ENCODE measurements at regions not wholly inside any gene's neighbourhood (a gene's known extent, or its start where the extent isn't known, plus 50 kb on each side); places are given as distances from the start of the nearest gene placed in this dataset.

GRCh38 chr11:112334381-112334780 lies 73.7 kb upstream of the PLET1 start:
- Histone ChIP-seq H4K20me1 (replicated peaks; ENCODE audit: control insufficient read depth, extremely low read depth, insufficient read depth, low read length) (no peaks in the 10 kb centered on the region), H3K4me1 (ENCODE audit: control insufficient read depth, extremely low read depth, insufficient read depth, low read length) (no peaks in the 10 kb centered on the region), H3K27ac (ENCODE audit: insufficient read depth, low read depth, low read length) (no peak overlapping the region), H3K79me2 (ENCODE audit: control insufficient read depth, insufficient read depth, low read length) (no peaks in the 10 kb centered on the region), H3K9me3 (replicated peaks; ENCODE audit: control insufficient read depth, insufficient read depth, low read length) (no peaks in the 10 kb centered on the region), H3K27me3 (ENCODE audit: control insufficient read depth in 2 of 2, insufficient read depth in 2 of 2, low read length in 2 of 2) (no peaks in the 10 kb centered on the region), H3K36me3 (ENCODE audit: control insufficient read depth in 2 of 2, extremely low read depth in 1 of 2, insufficient read depth in 2 of 2, low read length in 2 of 2) (no peaks in the 10 kb centered on the region), H2AFZ (ENCODE audit: low read depth, low read length) (no peak overlapping the region), H3K4me3 (replicated peaks in 1 of 3; ENCODE audit: insufficient read depth in 1 of 3, low read depth in 1 of 3, low read length in 3 of 3) (no peak overlapping the region), H3K4me2 (ENCODE audit: insufficient read depth, low read length) (no peak overlapping the region), H3K9ac (replicated peaks; ENCODE audit: extremely low read depth, insufficient read depth, low read length) (no peak overlapping the region), H3K9me1 (replicated peaks; ENCODE audit: control insufficient read depth, extremely low read depth, insufficient read depth, low read length) (no peaks in the 10 kb centered on the region)
- no TSS peak for BruUV-seq (replicated peaks)
- ChIA-PET POLR2A (no interaction called here), CTCF (interaction anchor here (0.8 kb wide), 1 partner anchor 11 kb away, joined by 3 read pairs; no protein-coding TSS in a partner anchor)
- dilution Hi-C loops (cut with MboI; ENCODE audit: extremely low pct_ligation_motif_present, low sequenced_read_pairs) = no loop called here
- FAIRE-seq = no peak
- no peak for DNase-seq (ENCODE audit: low read depth, low spot score)
- intact Hi-C loops (cut with micrococcal nuclease) = no loop called here
- no peak for TF ChIP-seq FOS (IDR thresholded peaks at IDR 0.05; ENCODE audit: borderline replicate concordance, insufficient read depth, low read length)
- no peak for TF ChIP-seq POLR2A (IDR thresholded peaks at IDR 0.05; ENCODE audit: low read depth, low read length)
- no peak for TF ChIP-seq EZH2 (IDR thresholded peaks at IDR 0.05; ENCODE audit: borderline replicate concordance, low read depth, low read length, severe bottlenecking)
- no peak for TF ChIP-seq JUN (IDR thresholded peaks at IDR 0.05; ENCODE audit: borderline replicate concordance, insufficient read depth, insufficient read length, low read depth)
- no peak for TF ChIP-seq MYC (IDR thresholded peaks at IDR 0.05; ENCODE audit: low read depth, low read length)

GRCh38 chr11:112336356-112336886 lies 75.8 kb upstream of the PLET1 start:
- Histone ChIP-seq H2AFZ (ENCODE audit: low read depth, low read length) (no peak overlapping the region), H3K4me1 (ENCODE audit: control insufficient read depth, extremely low read depth, insufficient read depth, low read length) (no peaks in the 10 kb centered on the region), H4K20me1 (replicated peaks; ENCODE audit: control insufficient read depth, extremely low read depth, insufficient read depth, low read length) (no peaks in the 10 kb centered on the region), H3K36me3 (ENCODE audit: control insufficient read depth in 2 of 2, extremely low read depth in 1 of 2, insufficient read depth in 2 of 2, low read length in 2 of 2) (no peaks in the 10 kb centered on the region), H3K4me3 (replicated peaks in 1 of 3; ENCODE audit: insufficient read depth in 1 of 3, low read depth in 1 of 3, low read length in 3 of 3) (no peak overlapping the region), H3K9ac (replicated peaks; ENCODE audit: extremely low read depth, insufficient read depth, low read length) (no peak overlapping the region), H3K79me2 (ENCODE audit: control insufficient read depth, insufficient read depth, low read length) (no peaks in the 10 kb centered on the region), H3K27ac (ENCODE audit: insufficient read depth, low read depth, low read length) (no peak overlapping the region), H3K27me3 (ENCODE audit: control insufficient read depth in 2 of 2, insufficient read depth in 2 of 2, low read length in 2 of 2) (no peaks in the 10 kb centered on the region), H3K4me2 (ENCODE audit: insufficient read depth, low read length) (no peak overlapping the region), H3K9me3 (replicated peaks; ENCODE audit: control insufficient read depth, insufficient read depth, low read length) (no peaks in the 10 kb centered on the region), H3K9me1 (replicated peaks; ENCODE audit: control insufficient read depth, extremely low read depth, insufficient read depth, low read length) (no peaks in the 10 kb centered on the region)
- dilution Hi-C loops (cut with MboI; ENCODE audit: extremely low pct_ligation_motif_present, low sequenced_read_pairs) (no loop called here), intact Hi-C loops (cut with micrococcal nuclease) (no loop called here)
- no peak for TF ChIP-seq POLR2AphosphoS5 (IDR thresholded peaks at IDR 0.05; ENCODE audit: insufficient read depth, low read depth, low read length)
- TF ChIP-seq EZH2 (IDR thresholded peaks at IDR 0.05; ENCODE audit: borderline replicate concordance, low read depth, low read length, severe bottlenecking) = no peak
- no peak for TF ChIP-seq CTCF (IDR thresholded peaks at IDR 0.05; ENCODE audit: extremely low read depth in 1 of 2, insufficient read depth in 1 of 2, low read depth in 1 of 2, low read length in 2 of 2)
- TF ChIP-seq MYC (IDR thresholded peaks at IDR 0.05; ENCODE audit: low read depth, low read length) = no peak
- TF ChIP-seq MAX (IDR thresholded peaks at IDR 0.05; ENCODE audit: insufficient read depth, insufficient read length) = no peak
- TF ChIP-seq JUN (IDR thresholded peaks at IDR 0.05; ENCODE audit: borderline replicate concordance, insufficient read depth, insufficient read length, low read depth) = no peak
- TF ChIP-seq GATA2 (IDR thresholded peaks at IDR 0.05; ENCODE audit: insufficient read depth, insufficient read length, low read depth, low read length) = no peak
- no peak for TF ChIP-seq POLR2A (IDR thresholded peaks at IDR 0.05; ENCODE audit: low read depth, low read length)
- TF ChIP-seq FOS (IDR thresholded peaks at IDR 0.05; ENCODE audit: borderline replicate concordance, insufficient read depth, low read length) = no peak
- no peak for DNase-seq (ENCODE audit: low read depth, low spot score)
- CTCF ChIA-PET = no interaction called here
- no peak for FAIRE-seq
- BruUV-seq (replicated peaks) = no TSS peak
- POLR2A ChIA-PET = no interaction called here
